HL-60 (cell line): ENCODE measurements at regions not wholly inside any gene's neighbourhood (a gene's known extent, or its start where the extent isn't known, plus 50 kb on each side); places are given as distances from the start of the nearest gene placed in this dataset.

Experiments
- DNase-seq, 2 experiments: peaks; one replicate each; pipeline ENCODE4 v3.0.0-alpha.2; 2010 to 2020; ENCODE audit warnings: low read depth in 1 of 2, low spot score in 1 of 2
- H3K27ac ChIP-seq: fragments of 250-450 bp; sonication (Bioruptor Pico); replicated peaks from 2 replicates; pipeline ENCODE4 v1.5.1; 2020; ENCODE audit warnings: mild to moderate bottlenecking, moderate library complexity
- H3K27me3 ChIP-seq: fragments of 250-450 bp; sonication (Bioruptor Pico); 2 replicates; pipeline ENCODE4 v1.5.1; 2021; ENCODE audit warnings: mild to moderate bottlenecking, moderate library complexity; ENCODE audit not compliant: insufficient read depth, poor library complexity, severe bottlenecking
- H3K4me3 ChIP-seq: replicated peaks from 2 replicates; pipeline ENCODE4 v1.5.1; 2011; ENCODE audit warnings: mild to moderate bottlenecking, control low read depth, low read length; ENCODE audit not compliant: insufficient read depth
- CTCF ChIP-seq: IDR thresholded peaks from one replicate; pipeline ENCODE4 v1.5.1; 2011; ENCODE audit warnings: low read length, control low read depth, inconsistent platforms; ENCODE audit not compliant: insufficient read depth
- GABPA ChIP-seq: IDR thresholded peaks from 2 replicates; pipeline ENCODE4 v1.6.1; 2012; ENCODE audit warnings: low read depth
- POLR2AphosphoS5 ChIP-seq: IDR thresholded peaks from 2 replicates; pipeline ENCODE4 v1.6.1; 2012; ENCODE audit warnings: low read depth
- SPI1 ChIP-seq: IDR thresholded peaks from 2 replicates; pipeline ENCODE4 v1.6.1; 2012; ENCODE audit warnings: low read depth, mild to moderate bottlenecking, borderline replicate concordance
- TF ChIP-seq, protein P1 (sequence below): IDR thresholded peaks from 2 replicates; pipeline ENCODE4 v1.6.1; 2012; ENCODE audit warnings: low read depth; ENCODE audit not compliant: insufficient replicate concordance

GRCh38 chr22:27475548-27475897, 326.0 kb downstream of the MN1 start:
- no peaks in the 10 kb centered on the region for H3K27me3 ChIP-seq
- H3K27ac ChIP-seq, result no peak overlapping the region
- TF ChIP-seq POLR2AphosphoS5 (no peak), SPI1 (no peak), GABPA (no peak), CTCF (no peak)
- TF ChIP-seq, protein P1, sequence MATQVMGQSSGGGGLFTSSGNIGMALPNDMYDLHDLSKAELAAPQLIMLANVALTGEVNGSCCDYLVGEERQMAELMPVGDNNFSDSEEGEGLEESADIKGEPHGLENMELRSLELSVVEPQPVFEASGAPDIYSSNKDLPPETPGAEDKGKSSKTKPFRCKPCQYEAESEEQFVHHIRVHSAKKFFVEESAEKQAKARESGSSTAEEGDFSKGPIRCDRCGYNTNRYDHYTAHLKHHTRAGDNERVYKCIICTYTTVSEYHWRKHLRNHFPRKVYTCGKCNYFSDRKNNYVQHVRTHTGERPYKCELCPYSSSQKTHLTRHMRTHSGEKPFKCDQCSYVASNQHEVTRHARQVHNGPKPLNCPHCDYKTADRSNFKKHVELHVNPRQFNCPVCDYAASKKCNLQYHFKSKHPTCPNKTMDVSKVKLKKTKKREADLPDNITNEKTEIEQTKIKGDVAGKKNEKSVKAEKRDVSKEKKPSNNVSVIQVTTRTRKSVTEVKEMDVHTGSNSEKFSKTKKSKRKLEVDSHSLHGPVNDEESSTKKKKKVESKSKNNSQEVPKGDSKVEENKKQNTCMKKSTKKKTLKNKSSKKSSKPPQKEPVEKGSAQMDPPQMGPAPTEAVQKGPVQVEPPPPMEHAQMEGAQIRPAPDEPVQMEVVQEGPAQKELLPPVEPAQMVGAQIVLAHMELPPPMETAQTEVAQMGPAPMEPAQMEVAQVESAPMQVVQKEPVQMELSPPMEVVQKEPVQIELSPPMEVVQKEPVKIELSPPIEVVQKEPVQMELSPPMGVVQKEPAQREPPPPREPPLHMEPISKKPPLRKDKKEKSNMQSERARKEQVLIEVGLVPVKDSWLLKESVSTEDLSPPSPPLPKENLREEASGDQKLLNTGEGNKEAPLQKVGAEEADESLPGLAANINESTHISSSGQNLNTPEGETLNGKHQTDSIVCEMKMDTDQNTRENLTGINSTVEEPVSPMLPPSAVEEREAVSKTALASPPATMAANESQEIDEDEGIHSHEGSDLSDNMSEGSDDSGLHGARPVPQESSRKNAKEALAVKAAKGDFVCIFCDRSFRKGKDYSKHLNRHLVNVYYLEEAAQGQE, result no peak
- DNase-seq, result no peak
- no peak overlapping the region for H3K4me3 ChIP-seq

- DNase-seq, result no peak
- TF ChIP-seq POLR2AphosphoS5 (no peak), SPI1 (no peak), CTCF (no peak), GABPA (no peak)
- TF ChIP-seq, protein P1, result no peak
- Histone ChIP-seq H3K4me3 (no peak overlapping the region), H3K27ac (no peak overlapping the region), H3K27me3 (no peaks in the 10 kb centered on the region)
Observed at GRCh38 chr22:27476318-27476717, 325.2 kb downstream of the MN1 start.

DNA sequence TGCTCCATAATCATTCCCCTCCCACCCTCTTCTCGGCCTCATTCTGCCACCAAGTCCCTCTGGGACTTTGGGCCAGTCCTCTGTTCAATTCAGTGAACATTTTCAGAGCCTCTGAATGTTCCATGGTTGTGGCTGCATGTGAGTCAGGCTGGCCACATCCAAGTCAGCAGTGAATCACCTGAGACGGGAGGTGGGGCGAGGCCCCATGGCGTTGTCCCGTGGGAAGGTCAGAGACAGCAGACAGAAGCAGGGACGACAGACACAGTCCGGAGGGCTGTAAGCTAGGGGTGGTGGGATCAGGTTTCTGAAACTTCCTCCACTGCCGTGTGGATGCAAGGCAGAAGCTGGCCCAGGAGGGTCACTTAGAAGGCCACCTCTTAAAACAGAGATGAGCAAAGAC, 324.8 kb downstream of the MN1 start:
- DNase-seq, result no peak
- no peak overlapping the region for H3K4me3 ChIP-seq
- no peak for TF ChIP-seq POLR2AphosphoS5
- TF ChIP-seq GABPA, result no peak
- no peak for TF ChIP-seq SPI1
- TF ChIP-seq, protein P1, result no peak
- no peak for TF ChIP-seq CTCF
- H3K27me3 ChIP-seq, result no peaks in the 10 kb centered on the region
- H3K27ac ChIP-seq, result no peak overlapping the region
